Body of pancreas (tissue), 4 donors: ENCODE measurements at regions not wholly inside any gene's neighbourhood (a gene's known extent, or its start where the extent isn't known, plus 50 kb on each side); places are given as distances from the start of the nearest gene placed in this dataset.

Experiments used
- ATAC-seq: fragments of 150-250 bp; one replicate; pipeline ENCODE4 v1.9.1; 2016
- DNase-seq, 4 donors: peaks; one replicate each; pipeline ENCODE4 v3.0.0-alpha.2; 2019
- H3K27ac ChIP-seq, 4 donors: fragments of 200-600 bp; sonication (generic); 1 replicate in 3 of 4; 2 replicates in 1 of 4; pipeline versions ENCODE4 v1.5.1 to v1.6.1; 2016 to 2019; ENCODE audit warnings: mild to moderate bottlenecking in 1 of 4, mixed read lengths in 1 of 4, moderate library complexity in 1 of 4
- H3K27me3 ChIP-seq, 2 donors: fragments of 200-600 bp; sonication (generic); one replicate each; pipeline ENCODE4 v1.6.0; 2016; ENCODE audit warnings: mild to moderate bottlenecking in 1 of 2
- H3K36me3 ChIP-seq, 2 donors: fragments of 200-600 bp; sonication (generic); replicated peaks in 1 of 2; 2 replicates each; pipeline ENCODE4 v1.5.1; 2016; ENCODE audit warnings: low read depth in 2 of 2; ENCODE audit not compliant: insufficient read depth in 1 of 2
- H3K4me1 ChIP-seq: fragments of 200-600 bp; sonication (generic); one replicate; pipeline ENCODE4 v1.6.0; 2016
- H3K4me3 ChIP-seq, 2 donors: fragments of 200-600 bp; sonication (generic); 1 replicate in 1 of 2; 2 replicates in 1 of 2; pipeline ENCODE4 v1.5.1; 2016 to 2019
- H3K9me3 ChIP-seq, 3 donors: fragments of 200-600 bp; sonication (generic); 1 replicate in 2 of 3; 2 replicates in 1 of 3; pipeline ENCODE4 v1.5.1; 2016
- POLR2A ChIP-seq, 3 donors: fragments of 450-650 bp; IDR thresholded peaks; one replicate each; pipeline ENCODE4 v1.6.1; 2016; ENCODE audit warnings: antibody characterized with exemption in 3 of 3, mild to moderate bottlenecking in 2 of 3
- WGBS, 2 donors: methylation state at CpG; one replicate each; pipeline ENCODE4 v1.1.5; 2017; 5-methylcytosine and 5-hydroxymethylcytosine counted together
- intact Hi-C: fragments of 100-400 bp; cut with DNase I; formaldehyde crosslinking; loops from one replicate; pipeline ENCODE4 v1.15.1; 2023
- TF ChIP-seq, protein P1 (sequence below), 7 experiments: fragments of 450-650 bp in 4 of 7; fragments of 200-600 bp in 3 of 7; sonication (generic) in 3 of 7; IDR thresholded peaks; one replicate each; pipeline ENCODE4 v1.5.1; 2016 to 2019; ENCODE audit warnings: antibody characterized with exemption in 7 of 7

DNA sequence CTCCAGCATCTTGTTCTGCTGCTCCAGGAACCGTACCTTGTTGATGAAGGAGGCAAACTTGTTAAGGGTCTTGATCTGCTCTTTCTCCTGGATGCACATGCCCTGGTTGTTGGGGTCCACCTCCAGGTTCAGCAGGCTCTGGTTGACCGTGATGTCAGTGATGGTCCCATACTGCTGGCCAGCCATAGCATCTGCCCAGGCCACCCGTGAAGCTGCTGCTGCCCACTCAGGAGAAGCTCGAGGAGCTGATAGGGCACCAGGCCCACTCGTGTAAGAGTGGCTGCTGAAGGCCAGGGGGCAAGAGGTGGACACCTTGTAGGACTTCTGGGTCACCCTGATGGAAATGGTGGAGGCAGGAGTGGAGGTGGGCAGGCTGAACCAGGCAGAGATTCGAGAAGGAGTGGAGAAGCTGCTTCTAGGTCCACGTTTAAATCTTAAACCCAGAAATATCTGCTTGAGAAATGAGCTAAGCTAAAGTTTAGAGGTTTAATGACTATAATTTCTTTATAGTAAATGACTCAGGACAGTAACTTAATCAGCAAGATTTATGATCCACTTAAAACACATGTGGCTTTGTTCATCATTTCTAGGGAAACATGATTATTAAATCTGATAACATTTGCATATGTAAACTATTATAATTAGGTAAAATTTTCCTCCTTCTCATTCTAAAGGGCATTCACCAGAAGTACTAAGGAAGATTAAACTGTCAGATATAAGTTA is 358.7 kb upstream of the SETBP1 start:
- intact Hi-C loops: no loop called here
- Histone ChIP-seq H3K27me3 (no peaks in the 10 kb centered on the region), H3K4me1 (no peaks in the 10 kb centered on the region), H3K9me3 (no peaks in the 10 kb centered on the region), H3K27ac (no peak overlapping the region), H3K36me3 (no peaks in the 10 kb centered on the region), H3K4me3 (no peak overlapping the region)
- whole genome bisulfite sequencing, 2 donors: 66 to 81% methylated on average over 7 of the region's 7 CpGs
- DNase-seq (no peak), ATAC-seq (no peak)
- no peak for TF ChIP-seq POLR2A (IDR thresholded peaks at IDR 0.05)
- TF ChIP-seq, protein P1, sequence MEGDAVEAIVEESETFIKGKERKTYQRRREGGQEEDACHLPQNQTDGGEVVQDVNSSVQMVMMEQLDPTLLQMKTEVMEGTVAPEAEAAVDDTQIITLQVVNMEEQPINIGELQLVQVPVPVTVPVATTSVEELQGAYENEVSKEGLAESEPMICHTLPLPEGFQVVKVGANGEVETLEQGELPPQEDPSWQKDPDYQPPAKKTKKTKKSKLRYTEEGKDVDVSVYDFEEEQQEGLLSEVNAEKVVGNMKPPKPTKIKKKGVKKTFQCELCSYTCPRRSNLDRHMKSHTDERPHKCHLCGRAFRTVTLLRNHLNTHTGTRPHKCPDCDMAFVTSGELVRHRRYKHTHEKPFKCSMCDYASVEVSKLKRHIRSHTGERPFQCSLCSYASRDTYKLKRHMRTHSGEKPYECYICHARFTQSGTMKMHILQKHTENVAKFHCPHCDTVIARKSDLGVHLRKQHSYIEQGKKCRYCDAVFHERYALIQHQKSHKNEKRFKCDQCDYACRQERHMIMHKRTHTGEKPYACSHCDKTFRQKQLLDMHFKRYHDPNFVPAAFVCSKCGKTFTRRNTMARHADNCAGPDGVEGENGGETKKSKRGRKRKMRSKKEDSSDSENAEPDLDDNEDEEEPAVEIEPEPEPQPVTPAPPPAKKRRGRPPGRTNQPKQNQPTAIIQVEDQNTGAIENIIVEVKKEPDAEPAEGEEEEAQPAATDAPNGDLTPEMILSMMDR (IDR thresholded peaks at IDR 0.05): no peak

DNA sequence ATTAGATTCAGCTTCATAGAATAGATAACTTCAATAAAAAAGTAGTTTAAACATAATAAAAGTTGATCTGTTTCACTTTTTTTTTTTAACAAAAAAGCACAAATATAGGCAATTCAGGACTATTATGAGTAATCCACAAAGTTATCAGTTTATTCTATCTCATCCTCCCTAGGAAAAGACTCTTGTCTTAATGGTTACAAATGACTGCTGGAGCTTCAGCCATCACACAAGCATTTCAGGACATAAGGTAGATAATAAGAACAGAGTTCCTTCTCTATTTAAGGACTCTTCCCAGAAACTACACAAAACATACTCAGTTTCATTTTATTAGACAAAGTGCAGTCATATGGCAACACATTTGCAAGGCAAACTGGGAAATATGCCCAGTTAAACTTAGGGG is 357.6 kb upstream of the SETBP1 start:
- TF ChIP-seq, protein P1 (IDR thresholded peaks at IDR 0.05): no peak
- TF ChIP-seq POLR2A (IDR thresholded peaks at IDR 0.05): no peak
- no peaks in the 10 kb centered on the region for H3K9me3 ChIP-seq
- intact Hi-C loops: no loop called here
- no peak overlapping the region for H3K4me3 ChIP-seq
- no peaks in the 10 kb centered on the region for H3K36me3 ChIP-seq
- H3K27ac ChIP-seq: no peak overlapping the region
- ATAC-seq (no peak), DNase-seq (no peak)
- H3K27me3 ChIP-seq: no peaks in the 10 kb centered on the region
- no peaks in the 10 kb centered on the region for H3K4me1 ChIP-seq

DNA sequence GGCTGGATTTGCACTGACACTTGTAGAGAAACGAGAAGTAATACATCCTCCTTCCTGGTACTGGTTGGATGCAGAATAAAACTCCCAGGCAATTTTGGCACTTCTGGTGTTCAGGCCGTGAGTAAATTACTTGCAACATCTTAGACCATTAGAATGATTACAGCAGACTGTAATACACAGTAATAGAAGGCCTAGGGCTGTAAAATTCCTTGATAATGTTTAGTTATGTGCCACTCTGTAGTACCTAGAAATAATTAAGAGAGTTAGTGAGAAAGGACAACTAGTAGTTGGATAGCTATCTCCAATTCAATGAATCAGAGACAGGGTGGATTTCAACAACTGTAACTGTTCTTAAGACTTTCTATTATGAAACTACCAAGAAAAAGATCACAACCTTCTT is 356.3 kb upstream of the SETBP1 start:
- Histone ChIP-seq H3K4me3 (no peak overlapping the region), H3K27me3 (no peaks in the 10 kb centered on the region), H3K4me1 (no peaks in the 10 kb centered on the region), H3K36me3 (no peaks in the 10 kb centered on the region), H3K9me3 (no peaks in the 10 kb centered on the region), H3K27ac (no peak overlapping the region)
- no peak for TF ChIP-seq POLR2A (IDR thresholded peaks at IDR 0.05)
- TF ChIP-seq, protein P1 (IDR thresholded peaks at IDR 0.05): no peak
- ATAC-seq (no peak), DNase-seq (no peak)
- WGBS, 2 donors: 58 to 78% methylated on average over 2 of the region's 2 CpGs
- intact Hi-C loops: no loop called here

DNA sequence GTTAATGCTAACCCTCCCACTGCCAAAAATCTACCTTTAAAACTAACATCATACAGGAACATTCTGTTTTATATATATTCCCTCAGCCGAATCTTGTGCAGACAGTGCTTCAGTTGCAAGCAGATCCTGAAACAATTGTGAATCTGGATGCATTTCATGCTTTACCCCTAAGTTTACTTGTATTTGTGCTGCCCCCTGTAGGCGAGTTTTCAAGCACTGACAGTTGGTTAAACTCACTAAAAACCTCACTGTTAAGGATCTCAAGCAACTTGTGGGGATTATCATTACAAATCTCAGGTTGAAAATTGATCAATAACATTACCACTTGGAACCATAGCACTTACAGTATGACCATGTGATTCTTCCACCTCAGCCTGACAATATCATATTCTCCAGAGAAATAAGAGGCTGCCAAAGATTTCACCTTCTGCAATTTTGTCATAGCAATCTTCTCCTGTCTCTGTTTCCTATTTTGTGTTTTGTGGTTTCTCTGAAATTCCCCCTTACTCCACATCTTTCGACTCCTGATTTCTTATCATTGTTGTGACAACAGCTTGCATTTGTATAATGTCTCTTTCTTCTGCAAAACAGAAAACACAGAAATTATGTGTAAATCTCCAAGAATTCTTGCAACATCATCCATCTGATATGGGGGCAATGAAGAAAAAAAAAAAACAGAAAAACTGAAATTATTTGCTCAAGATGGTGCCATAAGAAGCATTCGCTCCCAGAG is 354.6 kb upstream of the SETBP1 start:
- TF ChIP-seq, protein P1 (IDR thresholded peaks at IDR 0.05): peak in 6 of 7 experiments; percentile 42 to 61 (median 52)
- no peak for TF ChIP-seq POLR2A (IDR thresholded peaks at IDR 0.05)
- Histone ChIP-seq H3K27me3 (no peaks in the 10 kb centered on the region), H3K36me3 (no peaks in the 10 kb centered on the region), H3K27ac (no peak overlapping the region), H3K4me3 (no peak overlapping the region), H3K9me3 (no peaks in the 10 kb centered on the region), H3K4me1 (no peaks in the 10 kb centered on the region)
- ATAC-seq (peak; percentile 30), DNase-seq (peak; percentile 68 to 81 (median 70))
- intact Hi-C loops: no loop called here
- WGBS, 2 donors: 24 to 29% methylated on average over 4 of the region's 4 CpGs
